AML-193 (cell line): ENCODE measurements at regions not wholly inside any gene's neighbourhood (a gene's known extent, or its start where the extent isn't known, plus 50 kb on each side); places are given as distances from the start of the nearest gene placed in this dataset.

Experiments
- DNase-seq, 2 experiments: peaks; one replicate each; lab custom pipeline; 2025; lab: John Stamatoyannopoulos, UW

DNA sequence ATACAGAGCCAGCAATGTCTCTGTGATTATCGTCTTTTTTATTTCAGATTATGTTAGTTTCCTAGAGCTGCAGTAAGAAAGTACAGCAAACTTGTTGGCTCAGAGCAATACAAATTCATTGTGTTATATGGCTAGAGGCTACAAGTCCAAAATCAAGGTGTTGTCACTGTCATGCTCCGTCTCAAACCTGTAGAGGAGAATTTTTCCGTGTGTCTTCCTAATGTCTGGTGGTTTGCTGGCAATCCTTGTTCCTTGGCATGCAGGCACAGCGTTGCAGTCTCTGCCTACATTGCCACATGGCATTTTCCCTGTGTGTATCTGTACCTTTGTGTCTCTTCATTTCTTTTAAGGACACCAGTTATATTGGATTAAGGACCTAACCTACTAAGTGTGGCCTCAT is 244.4 kb downstream of the LRRIQ3 start:
- DNase-seq = no peak

- no peak for DNase-seq
Observed at GRCh38 chr1:73953186-73953585, 244.8 kb downstream of the LRRIQ3 start.

DNA sequence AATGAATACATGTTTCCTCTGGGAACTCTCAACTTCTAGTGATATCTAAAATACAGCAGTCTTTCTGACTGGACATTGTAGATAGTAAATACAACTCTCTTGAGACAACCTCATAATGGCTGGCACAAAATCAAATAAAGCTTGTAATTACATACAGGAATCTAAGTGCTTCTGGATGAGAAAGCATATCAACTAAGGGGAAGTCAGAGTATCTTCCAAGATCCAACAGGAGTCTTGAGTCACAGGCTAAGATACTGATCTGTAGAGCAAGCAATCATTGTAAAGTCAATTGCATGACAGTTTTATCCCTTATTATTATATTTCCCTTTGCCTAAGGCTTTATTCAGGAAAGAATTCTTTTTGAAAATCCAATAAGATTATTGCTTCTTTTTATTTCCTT is 249.9 kb downstream of the LRRIQ3 start:
- DNase-seq = no peak

DNA sequence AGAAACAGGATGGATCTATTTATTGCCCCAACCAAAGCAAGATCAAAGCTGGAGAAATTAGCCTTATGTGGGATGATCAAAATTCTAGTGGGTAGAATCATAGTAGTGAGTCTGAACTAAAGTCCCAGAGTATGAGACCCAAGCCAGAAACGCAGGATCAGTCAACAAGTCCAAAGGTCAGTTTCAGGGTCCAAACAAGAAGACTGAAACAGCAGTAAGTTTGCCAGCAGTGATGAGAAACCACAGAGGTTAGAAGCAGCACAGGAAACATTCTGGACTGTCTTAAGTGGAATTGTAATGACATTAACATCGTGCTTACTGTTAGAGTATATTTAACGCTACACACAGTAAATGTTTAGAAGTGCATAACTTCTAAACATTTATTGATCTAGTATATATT is 251.0 kb downstream of the LRRIQ3 start:
- no peak for DNase-seq

DNA sequence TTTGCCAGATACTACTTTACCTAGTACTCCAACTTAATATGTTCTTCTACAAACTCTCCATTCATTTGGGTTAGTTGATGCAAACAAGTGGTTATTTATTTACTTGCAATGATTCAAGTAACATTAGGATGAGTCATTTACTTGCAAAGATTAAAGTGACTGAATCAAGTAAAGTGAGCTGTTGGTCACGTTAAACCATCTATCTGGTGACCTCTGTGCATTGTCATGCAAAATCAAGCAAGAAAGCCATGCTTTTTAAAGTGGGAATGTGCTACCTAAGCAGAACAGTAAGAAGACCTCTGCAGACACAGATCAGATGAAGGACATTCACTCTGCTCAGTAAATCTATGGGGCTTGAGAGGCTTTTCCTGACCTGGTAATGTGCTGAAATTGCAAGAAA is 254.7 kb downstream of the LRRIQ3 start:
- DNase-seq = no peak

GRCh38 chr1:73930293-73930692 is 267.7 kb downstream of the LRRIQ3 start:
- DNase-seq = no peak

DNA sequence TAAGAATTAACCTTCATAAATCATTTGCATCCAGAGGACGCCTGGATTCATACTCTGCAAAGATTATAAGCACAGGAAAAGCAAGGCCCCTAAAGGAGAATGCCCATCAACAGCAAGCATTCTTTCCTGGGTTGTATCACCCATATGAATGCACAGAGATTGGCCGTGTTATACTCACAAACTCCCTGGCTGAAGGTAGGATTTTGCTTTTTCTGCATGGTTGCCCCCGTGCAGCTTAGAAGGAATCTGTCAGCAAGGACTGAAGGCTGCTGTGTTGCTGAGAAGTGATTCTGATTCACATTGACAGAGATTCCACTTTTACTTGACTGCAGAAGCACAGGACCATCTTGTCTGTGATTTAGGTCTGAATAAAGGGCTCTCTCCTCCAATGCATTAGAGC is 283.0 kb downstream of the LRRIQ3 start:
- DNase-seq = no peak

- no peak for DNase-seq
Observed at GRCh38 chr1:73913025-73913424, 285.0 kb downstream of the LRRIQ3 start.

- no peak for DNase-seq
Observed at GRCh38 chr1:73911849-73912248, 286.1 kb downstream of the LRRIQ3 start.

DNA sequence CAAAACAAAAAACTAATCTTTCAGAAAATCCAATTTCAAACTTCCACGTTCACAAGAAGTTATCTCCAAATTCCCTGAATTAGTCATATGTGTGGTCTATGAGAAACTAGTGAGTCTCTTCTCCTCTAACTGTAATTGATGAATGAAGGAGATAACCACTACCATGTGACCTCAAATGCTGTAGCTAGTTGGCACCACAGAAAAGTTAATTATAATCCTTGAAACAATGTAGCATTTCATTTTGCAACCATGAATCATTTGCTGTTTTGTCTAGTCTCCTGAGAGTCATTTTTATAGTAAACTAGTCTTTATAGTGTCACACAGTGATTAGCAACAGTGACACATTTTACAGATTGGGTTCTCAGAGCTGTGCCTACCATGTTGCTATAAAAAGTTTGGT is 287.5 kb downstream of the LRRIQ3 start:
- DNase-seq = no peak

DNA sequence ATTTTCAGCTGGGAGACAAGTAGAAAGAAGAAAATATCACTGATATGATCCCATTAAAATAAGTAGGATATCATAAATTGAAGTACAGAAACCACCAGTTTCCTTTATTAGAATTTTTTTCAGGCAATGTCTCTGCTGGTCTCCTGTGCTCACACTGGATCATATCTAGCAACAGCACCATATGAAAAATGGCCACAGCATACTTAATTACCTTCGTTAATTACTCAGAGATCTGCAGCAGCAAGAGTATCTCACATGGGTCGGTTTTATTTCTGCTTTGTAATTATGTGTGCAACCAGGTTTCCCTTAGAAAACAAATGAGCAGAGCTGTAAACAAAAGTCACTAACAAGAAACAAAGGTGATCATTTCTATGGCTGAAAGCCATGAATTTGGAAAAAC is 287.9 kb downstream of the LRRIQ3 start:
- DNase-seq = no peak

DNA sequence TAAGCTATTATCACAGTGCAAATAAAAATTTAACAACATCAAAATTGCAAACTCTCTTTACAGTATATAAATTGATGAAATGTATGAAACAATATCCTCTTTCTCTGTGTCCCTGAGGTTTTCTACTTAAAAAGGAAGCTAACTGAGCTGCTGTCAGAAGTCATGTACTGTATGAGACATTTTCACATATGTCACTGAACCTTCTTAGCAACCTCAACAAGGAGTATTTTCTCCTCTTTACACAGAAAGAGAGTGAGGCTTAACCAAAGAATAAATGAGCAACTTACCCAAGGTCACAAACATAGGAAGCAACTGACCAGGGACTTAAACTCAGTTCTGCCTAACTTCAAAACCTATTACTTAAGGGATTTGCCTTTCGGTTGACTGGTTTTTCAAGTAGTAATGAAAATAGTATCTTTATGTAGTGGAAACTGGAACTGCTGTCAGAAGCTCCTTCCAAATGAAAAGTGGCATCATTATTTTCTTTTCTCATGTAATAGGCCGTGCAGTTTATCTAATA is 288.9 kb downstream of the LRRIQ3 start:
- DNase-seq = no peak

- no peak for DNase-seq
Observed at GRCh38 chr1:73907051-73907450, 290.9 kb downstream of the LRRIQ3 start.

DNA sequence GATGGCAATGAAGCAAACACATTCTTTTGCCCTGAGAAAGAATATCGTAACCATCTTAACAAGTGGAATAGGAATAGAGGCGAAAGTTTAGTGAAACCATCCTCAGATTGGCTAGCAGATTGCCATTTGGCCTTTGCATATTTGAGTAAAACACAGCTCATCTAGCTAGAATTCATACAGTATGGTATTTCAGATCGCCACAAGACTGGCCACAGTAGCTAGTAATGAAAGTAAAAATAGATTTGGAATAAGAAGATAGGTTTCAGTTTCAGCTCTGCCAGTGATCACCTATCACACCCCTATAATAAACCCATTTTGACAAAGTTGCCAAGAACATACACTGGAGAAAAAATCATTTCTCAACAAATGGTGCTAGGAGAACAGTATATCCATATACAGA is 294.9 kb downstream of the LRRIQ3 start:
- DNase-seq = no peak

DNA sequence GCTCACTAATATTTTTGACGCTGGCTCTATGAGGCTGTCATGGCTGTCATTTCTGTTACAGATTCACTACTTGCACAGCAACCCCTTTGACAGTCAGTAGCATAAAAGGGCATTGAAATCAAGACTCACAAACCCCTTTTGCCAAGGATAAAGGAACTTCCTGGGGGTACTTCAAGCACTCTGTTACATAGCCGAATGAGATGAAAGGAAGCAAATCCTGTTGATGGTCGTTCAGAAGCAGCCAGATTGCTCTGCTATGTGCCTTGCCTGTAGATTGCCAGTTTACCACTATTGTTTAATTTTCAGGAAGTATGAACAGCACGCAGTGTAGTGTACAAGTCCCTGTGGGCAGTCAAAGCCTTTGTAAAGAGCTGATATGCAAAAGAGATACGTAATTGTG is 296.2 kb downstream of the LRRIQ3 start:
- no peak for DNase-seq

GRCh38 chr1:73899311-73899710 is 298.7 kb downstream of the LRRIQ3 start:
- DNase-seq = no peak

DNA sequence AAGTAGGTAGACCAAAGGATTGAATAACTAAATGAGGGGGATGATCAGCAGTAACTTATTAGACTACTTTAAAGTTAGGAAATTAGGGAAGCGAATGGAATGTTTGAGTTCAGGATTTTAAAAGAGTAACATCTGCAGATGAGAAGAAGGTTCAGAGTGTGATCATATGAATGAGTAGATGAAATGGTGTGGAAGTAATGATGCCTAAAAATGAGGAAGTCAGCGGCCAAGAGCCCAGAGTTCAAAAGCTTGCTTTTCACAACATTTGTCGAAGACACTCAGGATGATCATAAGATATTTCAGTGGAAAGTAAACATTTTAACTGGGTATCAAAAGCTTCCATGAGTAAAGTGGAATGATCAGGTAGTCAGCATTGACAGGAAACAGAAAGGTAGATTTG is 299.4 kb downstream of the LRRIQ3 start:
- DNase-seq = no peak

DNA sequence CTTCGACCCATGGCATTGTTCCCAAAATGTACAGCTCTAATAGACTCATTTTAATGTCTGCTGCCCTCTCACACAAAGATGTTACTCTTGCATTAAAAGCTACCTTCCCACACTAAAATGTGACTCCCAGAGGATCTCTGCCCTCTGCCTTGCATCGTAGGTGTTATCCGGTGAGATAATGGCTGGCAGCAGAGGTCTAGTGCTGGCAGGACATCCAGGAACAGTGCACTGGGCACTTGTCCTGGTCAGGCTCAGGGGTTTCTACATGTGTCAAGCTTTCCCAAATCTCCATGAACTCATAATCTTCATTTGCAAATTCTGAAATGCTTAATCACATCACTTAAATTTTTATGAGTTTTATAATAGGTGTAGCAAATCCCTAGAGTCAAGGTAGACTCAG is 310.6 kb downstream of the LRRIQ3 start:
- no peak for DNase-seq

DNA sequence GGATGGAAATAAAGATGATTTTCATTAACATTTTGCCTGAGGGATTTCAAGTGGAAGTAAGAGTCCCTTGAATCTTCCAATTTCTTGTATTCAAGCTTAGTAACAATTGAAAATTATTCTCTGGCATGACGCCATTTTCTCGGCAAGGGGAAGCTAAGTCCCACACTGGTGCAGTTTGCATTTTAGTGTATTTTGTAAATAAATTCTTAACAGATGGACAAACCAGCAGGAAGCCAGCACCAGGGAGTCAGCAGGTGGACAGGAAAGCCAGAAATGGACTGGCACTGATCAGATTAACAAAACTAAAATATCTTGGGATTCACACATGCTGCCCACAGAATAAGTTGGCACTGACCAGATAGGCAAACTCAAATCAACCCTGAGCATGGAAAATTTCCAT is 311.3 kb downstream of the LRRIQ3 start:
- no peak for DNase-seq

DNA sequence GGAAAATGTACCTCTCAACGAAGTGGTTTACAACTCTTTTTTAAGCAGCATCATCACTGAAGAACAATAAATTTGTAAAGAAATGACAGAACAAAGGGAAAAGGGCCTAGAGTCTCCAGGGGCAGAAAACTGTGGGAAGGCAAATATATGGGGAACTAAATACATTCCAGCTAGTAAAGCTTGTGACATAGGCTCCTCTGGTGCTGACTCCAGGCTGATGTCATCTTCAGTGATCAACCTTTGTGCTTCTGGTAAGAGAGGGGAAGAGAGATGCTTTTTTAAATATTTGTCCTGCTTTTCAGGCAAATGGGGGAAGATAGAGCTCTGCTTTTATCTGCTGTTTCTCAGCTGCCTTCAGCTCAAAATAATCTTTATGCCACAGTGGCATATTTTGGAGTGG is 323.2 kb downstream of the LRRIQ3 start:
- DNase-seq = no peak

GRCh38 chr1:73868810-73869336 is 329.1 kb downstream of the LRRIQ3 start:
- no peak for DNase-seq

- no peak for DNase-seq
Observed at GRCh38 chr1:73862355-73862754, 335.6 kb downstream of the LRRIQ3 start.

DNA sequence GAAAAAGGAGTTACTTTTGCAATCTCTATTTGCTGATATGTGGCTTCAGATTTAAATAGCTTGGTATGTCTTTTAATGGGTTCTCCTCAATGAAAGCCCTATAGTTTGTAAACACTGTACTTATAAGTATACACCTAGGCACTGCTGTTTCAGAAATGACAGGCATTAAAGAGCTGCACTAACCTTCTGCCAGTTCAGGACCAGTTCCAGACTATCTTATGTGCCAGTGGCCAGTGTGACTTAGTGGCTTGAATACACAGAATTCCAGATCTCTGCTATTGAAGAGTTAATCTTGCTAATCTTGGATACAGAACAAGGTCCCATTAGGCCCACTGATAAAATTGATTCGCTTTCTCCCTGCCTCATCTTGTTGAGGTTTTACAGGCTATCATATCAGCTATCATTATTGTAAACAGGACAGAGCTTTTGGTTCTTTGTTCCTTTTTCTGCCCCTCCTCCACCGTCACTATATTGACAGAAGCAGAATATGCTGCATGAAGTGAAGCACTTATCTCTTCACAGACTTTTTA is 337.5 kb downstream of the LRRIQ3 start:
- no peak for DNase-seq

DNA sequence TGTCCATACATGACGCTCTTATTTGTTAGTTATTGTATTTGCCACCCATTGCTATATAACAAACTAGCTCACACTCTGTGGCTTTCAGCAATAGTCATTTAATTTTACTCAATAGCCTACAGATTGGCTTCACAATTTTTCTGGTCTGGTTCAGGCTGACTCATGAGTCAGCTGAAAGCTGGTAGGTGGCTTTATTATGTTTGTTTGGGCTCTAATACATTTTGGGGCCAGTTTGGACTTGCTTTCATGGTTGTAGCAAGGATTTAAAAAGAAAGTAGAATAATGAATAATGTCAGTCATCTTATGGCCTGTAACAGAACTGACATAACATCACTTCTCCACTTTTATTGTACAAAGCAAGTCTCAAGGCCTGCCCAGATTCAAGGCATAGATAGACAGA is 338.7 kb downstream of the LRRIQ3 start:
- DNase-seq = no peak

DNA sequence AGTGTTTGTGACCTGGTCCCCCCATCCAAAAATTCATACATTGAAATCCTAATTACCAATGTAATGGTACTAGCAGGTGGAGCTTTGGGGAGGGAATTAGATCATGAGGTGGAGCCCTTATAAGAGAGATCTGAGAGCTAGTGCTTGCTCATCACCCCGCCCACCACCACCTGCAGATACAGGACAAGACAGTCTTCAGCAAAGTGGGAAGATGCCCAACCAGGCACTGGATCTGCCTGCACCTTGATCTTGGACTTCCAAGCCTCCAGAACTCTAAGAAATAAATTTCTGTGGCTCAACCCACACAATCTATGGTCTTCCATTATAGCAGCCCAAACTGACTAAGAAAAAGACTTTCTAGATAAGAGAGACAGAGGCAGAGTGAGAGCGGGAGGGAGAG is 343.4 kb downstream of the LRRIQ3 start:
- DNase-seq = no peak
